GM12878 (cell line): ENCODE measurements at regions not wholly inside any gene's neighbourhood (a gene's known extent, or its start where the extent isn't known, plus 50 kb on each side); places are given as distances from the start of the nearest gene placed in this dataset.

ENCODE experiments used
- ATAC-seq: fragments of 200-7000 bp; cut with Tn5 transposase; 3 replicates; pipeline ENCODE4 v1.9.1; 2020; ENCODE audit warnings: mild to moderate bottlenecking, moderate library complexity
- BruUV-seq: library from RNA; stranded (reverse); fragments of 400-500 nt; replicated peaks from 2 replicates; lab custom pipeline; 2021; lab: Mats Ljungman, UMichigan
- CTCF ChIA-PET: fragments of 300-600 bp; sonication (Branson Sonifier 250); formaldehyde crosslinking; extraction: SDS; loops from one replicate; lab custom pipeline; 2021; ENCODE audit warnings: inconsistent platforms; lab: Yijun Ruan, JAX
- POLR2A ChIA-PET: fragments of 350-600 bp; formaldehyde crosslinking; extraction: SDS; loops from one replicate; lab custom pipeline; 2021; ENCODE audit warnings: inconsistent platforms; lab: Charles Lee
- RAD21 ChIA-PET: fragments of 300-600 bp; sonication (Branson Sonifier 250); formaldehyde crosslinking; loops from one replicate; lab custom pipeline; 2023; ENCODE audit warnings: antibody characterized with exemption; ENCODE audit not compliant: unreplicated experiment; lab: Charles Lee
- SMC1A ChIA-PET: fragments of 300-600 bp; sonication (Branson Sonifier 250); formaldehyde crosslinking; loops from one replicate; lab custom pipeline; 2023; ENCODE audit not compliant: unreplicated experiment, uncharacterized antibody; lab: Charles Lee
- DNase-seq: peaks from one replicate; pipeline ENCODE4 v3.0.0-alpha.2; 2011; ENCODE audit warnings: low read depth, low spot score
- FAIRE-seq: peaks from 3 replicates; lab custom pipeline; 2011; peaks lifted over from hg19 to GRCh38; lab: Jason Lieb, UNC
- H2AFZ ChIP-seq: 2 replicates; pipeline ENCODE4 v1.6.0; 2011; ENCODE audit warnings: low read depth, low read length, control low read depth; ENCODE audit not compliant: control insufficient read depth
- H3K27ac ChIP-seq: 2 replicates; pipeline ENCODE4 v1.5.1; 2011; ENCODE audit warnings: control low read depth; ENCODE audit not compliant: control insufficient read depth, insufficient read depth
- H3K27me3 ChIP-seq, 2 experiments: replicated peaks in 1 of 2; 2 replicates each; pipeline versions ENCODE4 v1.6.0 to v1.6.1; 2011; ENCODE audit warnings: low read length in 1 of 2; ENCODE audit not compliant: control insufficient read depth in 2 of 2, insufficient read depth in 2 of 2
- H3K36me3 ChIP-seq, 2 experiments: 2 replicates each; pipeline ENCODE4 v1.5.1; 2011; ENCODE audit warnings: low read length in 1 of 2; ENCODE audit not compliant: control insufficient read depth in 2 of 2, insufficient read depth in 2 of 2
- H3K4me1 ChIP-seq: 2 replicates; pipeline ENCODE4 v1.6.1; 2011; ENCODE audit warnings: mild to moderate bottlenecking, low read length, moderate library complexity, mixed read lengths; ENCODE audit not compliant: control insufficient read depth, insufficient read depth
- H3K4me2 ChIP-seq: 2 replicates; pipeline ENCODE4 v1.6.0; 2011; ENCODE audit warnings: control low read depth; ENCODE audit not compliant: control insufficient read depth, insufficient read depth
- H3K4me3 ChIP-seq: fragments of 200-600 bp; sonication (generic); 2 replicates; pipeline ENCODE4 v1.5.1; 2016
- H3K79me2 ChIP-seq: 2 replicates; pipeline ENCODE4 v1.6.0; 2011; ENCODE audit warnings: low read length; ENCODE audit not compliant: control insufficient read depth, insufficient read depth
- H3K9ac ChIP-seq: 2 replicates; pipeline ENCODE4 v1.8.0; 2011; ENCODE audit warnings: low read length, control low read depth, mixed read lengths; ENCODE audit not compliant: control insufficient read depth, insufficient read depth
- H3K9me3 ChIP-seq: replicated peaks from 3 replicates; pipeline ENCODE4 v1.5.1; 2011; ENCODE audit warnings: mild to moderate bottlenecking, low read length; ENCODE audit not compliant: control insufficient read depth, insufficient read depth
- H4K20me1 ChIP-seq: 2 replicates; pipeline ENCODE4 v1.6.0; 2011; ENCODE audit not compliant: control insufficient read depth, insufficient read depth
- CBFB ChIP-seq: IDR thresholded peaks from 2 replicates; pipeline ENCODE4 v1.6.1; 2016; ENCODE audit warnings: antibody characterized with exemption, low read depth
- EGR1 ChIP-seq, 2 experiments: IDR thresholded peaks; 1 replicate in 1 of 2; 2 replicates in 1 of 2; pipeline ENCODE4 v1.6.1; 2011 to 2012; ENCODE audit warnings: low read depth in 2 of 2, low read length in 2 of 2, borderline replicate concordance in 1 of 2, mild to moderate bottlenecking in 1 of 2, moderate library complexity in 1 of 2
- EP300 ChIP-seq, 2 experiments: fragments of 150-350 bp in 1 of 2; IDR thresholded peaks; 2 replicates each; pipeline ENCODE4 v1.6.1; 2011 to 2012; ENCODE audit warnings: low read depth in 2 of 2, low read length in 2 of 2, borderline replicate concordance in 1 of 2, improper control_type of control experiment in 1 of 2, inconsistent platforms in 1 of 2; ENCODE audit not compliant: control insufficient read depth in 1 of 2
- ESRRA ChIP-seq: IDR thresholded peaks from 2 replicates; pipeline ENCODE4 v1.6.1; 2012; ENCODE audit warnings: mild to moderate bottlenecking, low read length, improper control_type of control experiment
- HDAC6 ChIP-seq: fragments of 200-600 bp; sonication (generic); IDR thresholded peaks from one replicate; pipeline ENCODE4 v1.8.0; 2017; ENCODE audit warnings: antibody characterized with exemption; ENCODE audit not compliant: unreplicated experiment
- MEF2B ChIP-seq: fragments of 450-650 bp; IDR thresholded peaks from 2 replicates; pipeline ENCODE4 v1.6.1; 2018; ENCODE audit warnings: mild to moderate bottlenecking, moderate library complexity; ENCODE audit not compliant: partially characterized antibody, poor library complexity, severe bottlenecking
- NFYA ChIP-seq: IDR thresholded peaks from 2 replicates; pipeline ENCODE4 v1.6.1; 2011; ENCODE audit warnings: low read depth, mild to moderate bottlenecking, low read length, improper control_type of control experiment, borderline replicate concordance
- NFYB ChIP-seq: IDR thresholded peaks from 2 replicates; pipeline ENCODE4 v1.6.1; 2011; ENCODE audit warnings: low read depth, mild to moderate bottlenecking, low read length, improper control_type of control experiment, moderate library complexity; ENCODE audit not compliant: insufficient read depth
- NRF1 ChIP-seq: conservative IDR thresholded peaks from 2 replicates; pipeline ENCODE4 v1.6.1; 2011; ENCODE audit warnings: mild to moderate bottlenecking, low read depth, low read length, improper control_type of control experiment
- POLR2A ChIP-seq: IDR thresholded peaks from 2 replicates; pipeline ENCODE4 v1.6.1; 2011; ENCODE audit warnings: low read depth, mild to moderate bottlenecking, low read length
- SMAD1 ChIP-seq: fragments of 450-650 bp; IDR thresholded peaks from 2 replicates; pipeline ENCODE4 v1.6.1; 2018; ENCODE audit warnings: mild to moderate bottlenecking, low read depth; ENCODE audit not compliant: partially characterized antibody
- SREBF2 ChIP-seq: IDR thresholded peaks from 2 replicates; pipeline ENCODE4 v1.6.1; 2012; ENCODE audit warnings: mild to moderate bottlenecking, low read length
- SRF ChIP-seq, 2 experiments: IDR thresholded peaks; 2 replicates each; pipeline ENCODE4 v1.6.1; 2011; ENCODE audit warnings: low read depth in 2 of 2, low read length in 2 of 2, mild to moderate bottlenecking in 1 of 2, moderate library complexity in 1 of 2
- STAT3 ChIP-seq: IDR thresholded peaks from 2 replicates; pipeline ENCODE4 v1.6.1; 2011; ENCODE audit warnings: low read depth, low read length, improper control_type of control experiment
- SUZ12 ChIP-seq: fragments of 200-600 bp; sonication (generic); IDR thresholded peaks from one replicate; pipeline ENCODE4 v1.6.1; 2018; ENCODE audit warnings: antibody characterized with exemption, mild to moderate bottlenecking; ENCODE audit not compliant: unreplicated experiment
- TARDBP ChIP-seq: IDR thresholded peaks from 2 replicates; pipeline ENCODE4 v1.6.1; 2016; ENCODE audit warnings: borderline replicate concordance
- ZBED1 ChIP-seq: IDR thresholded peaks from 2 replicates; pipeline ENCODE4 v1.6.1; 2016; ENCODE audit warnings: borderline replicate concordance
- WGBS: methylation state at CpG from one replicate; pipeline ENCODE4 v1.1.6; 2016; ENCODE audit warnings: low lambda C conversion rate; ENCODE audit not compliant: insufficient replicate concordance, insufficient coverage; ENCODE audit errors: missing lambda C conversion rate; 5-methylcytosine and 5-hydroxymethylcytosine counted together
- in situ Hi-C: fragments of 300-500 bp; cut with MboI; formaldehyde crosslinking; loops from 9 replicates; pipeline ENCODE4 v1.14.3; 2018; ENCODE audit warnings: mixed read lengths
- intact Hi-C: fragments of 100-400 bp; cut with micrococcal nuclease; formaldehyde crosslinking; loops from one replicate; pipeline ENCODE4 v1.14.2; 2022; ENCODE audit not compliant: unreplicated experiment
- TF ChIP-seq, protein P1 (sequence below), 3 experiments: IDR thresholded peaks in 2 of 3; conservative IDR thresholded peaks in 1 of 3; 2 replicates each; pipeline ENCODE4 v1.5.1; 2011; ENCODE audit warnings: low read depth in 3 of 3, low read length in 3 of 3, mild to moderate bottlenecking in 3 of 3, control low read depth in 2 of 3, moderate library complexity in 2 of 3, inconsistent platforms in 1 of 3, mixed read lengths in 1 of 3; ENCODE audit not compliant: control insufficient read depth in 2 of 3, insufficient read depth in 1 of 3; ENCODE audit errors: extremely low read depth in 1 of 3

DNA sequence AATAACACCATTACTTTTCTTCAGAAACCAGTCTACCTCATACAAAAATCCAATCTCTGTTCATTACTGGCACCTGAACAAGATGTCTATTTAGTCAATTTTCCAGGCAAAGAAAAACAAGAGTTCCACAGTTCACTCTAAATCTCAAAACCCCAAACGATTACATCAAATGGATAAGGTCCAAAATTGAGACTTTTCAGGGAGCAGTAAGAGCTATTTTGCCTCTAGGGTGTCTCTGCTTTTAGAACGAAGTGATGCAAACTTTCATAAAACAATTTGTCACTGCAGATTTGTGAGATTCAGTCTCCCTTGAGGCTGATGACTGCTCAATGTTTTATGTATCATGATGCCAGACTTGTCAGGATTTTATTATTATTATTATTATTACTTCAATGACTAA is 937.0 kb upstream of the PHF14 start:
- Histone ChIP-seq H3K9ac (no peak overlapping the region), H3K27ac (no peak overlapping the region), H3K79me2 (no peaks in the 10 kb centered on the region), H3K4me1 (no peaks in the 10 kb centered on the region), H3K4me3 (no peak overlapping the region), H4K20me1 (no peaks in the 10 kb centered on the region), H3K27me3 (no peaks in the 10 kb centered on the region), H2AFZ (no peak overlapping the region), H3K36me3 (no peaks in the 10 kb centered on the region), H3K9me3 (no peaks in the 10 kb centered on the region), H3K4me2 (no peak overlapping the region)
- no TSS peak for BruUV-seq
- SMC1A ChIA-PET = no interaction called here
- RAD21 ChIA-PET = no interaction called here
- CTCF ChIA-PET = no interaction called here
- FAIRE-seq (no peak), DNase-seq (no peak), ATAC-seq (no peak)
- 0% methylated on average over 2 of the region's 2 CpGs for WGBS
- POLR2A ChIA-PET = no interaction called here
- in situ Hi-C loops (no loop called here), intact Hi-C loops (no loop called here)
- TF ChIP-seq EGR1 (IDR thresholded peaks at IDR 0.05; ENCODE audit: borderline replicate concordance in 1 of 2, low read depth in 2 of 2, low read length in 2 of 2) = no peak
- TF ChIP-seq MEF2B = no peak
- TF ChIP-seq, protein P1, sequence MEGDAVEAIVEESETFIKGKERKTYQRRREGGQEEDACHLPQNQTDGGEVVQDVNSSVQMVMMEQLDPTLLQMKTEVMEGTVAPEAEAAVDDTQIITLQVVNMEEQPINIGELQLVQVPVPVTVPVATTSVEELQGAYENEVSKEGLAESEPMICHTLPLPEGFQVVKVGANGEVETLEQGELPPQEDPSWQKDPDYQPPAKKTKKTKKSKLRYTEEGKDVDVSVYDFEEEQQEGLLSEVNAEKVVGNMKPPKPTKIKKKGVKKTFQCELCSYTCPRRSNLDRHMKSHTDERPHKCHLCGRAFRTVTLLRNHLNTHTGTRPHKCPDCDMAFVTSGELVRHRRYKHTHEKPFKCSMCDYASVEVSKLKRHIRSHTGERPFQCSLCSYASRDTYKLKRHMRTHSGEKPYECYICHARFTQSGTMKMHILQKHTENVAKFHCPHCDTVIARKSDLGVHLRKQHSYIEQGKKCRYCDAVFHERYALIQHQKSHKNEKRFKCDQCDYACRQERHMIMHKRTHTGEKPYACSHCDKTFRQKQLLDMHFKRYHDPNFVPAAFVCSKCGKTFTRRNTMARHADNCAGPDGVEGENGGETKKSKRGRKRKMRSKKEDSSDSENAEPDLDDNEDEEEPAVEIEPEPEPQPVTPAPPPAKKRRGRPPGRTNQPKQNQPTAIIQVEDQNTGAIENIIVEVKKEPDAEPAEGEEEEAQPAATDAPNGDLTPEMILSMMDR (IDR thresholded peaks at IDR 0.05 in 2 of 3, conservative IDR thresholded peaks at IDR 0.05 in 1 of 3; ENCODE audit: control insufficient read depth in 2 of 3, extremely low read depth in 1 of 3, insufficient read depth in 1 of 3, low read depth in 3 of 3, low read length in 3 of 3) = no peak
- no peak for TF ChIP-seq SMAD1
- TF ChIP-seq SRF (IDR thresholded peaks at IDR 0.05; ENCODE audit: low read depth in 2 of 2, low read length in 2 of 2) = no peak
- TF ChIP-seq SREBF2 = no peak
- no peak for TF ChIP-seq HDAC6
- no peak for TF ChIP-seq TARDBP
- TF ChIP-seq CBFB = no peak
- no peak for TF ChIP-seq ZBED1
- no peak for TF ChIP-seq POLR2A
- TF ChIP-seq NRF1 = no peak
- TF ChIP-seq NFYA = no peak
- no peak for TF ChIP-seq SUZ12
- TF ChIP-seq NFYB = no peak
- TF ChIP-seq STAT3 = no peak
- no peak for TF ChIP-seq EP300 (IDR thresholded peaks at IDR 0.05; ENCODE audit: borderline replicate concordance in 1 of 2, control insufficient read depth in 1 of 2, low read depth in 2 of 2, low read length in 2 of 2)
- no peak for TF ChIP-seq ESRRA
